A549 (cell line): ENCODE measurements at regions not wholly inside any gene's neighbourhood (a gene's known extent, or its start where the extent isn't known, plus 50 kb on each side); places are given as distances from the start of the nearest gene placed in this dataset.

Experiments used
- ATAC-seq, 2 experiments: fragments of 200-7000 bp in 1 of 2; fragments of >200 bp in 1 of 2; cut with Nextera tagmentation in 1 of 2; cut with Tn5 transposase in 1 of 2; 3 replicates each; pipeline versions ENCODE4 v1.8.0 to v1.9.1; 2018 to 2020; ENCODE audit warnings: mild to moderate bottlenecking in 1 of 2, moderate library complexity in 1 of 2
- CTCF ChIA-PET: fragments of 300-600 bp; sonication (Branson Sonifier 250); formaldehyde crosslinking; extraction: SDS; loops from one replicate; lab custom pipeline; 2021; ENCODE audit warnings: antibody characterized with exemption, inconsistent platforms; lab: Yijun Ruan, JAX
- POLR2A ChIA-PET: fragments of 350-600 bp; formaldehyde crosslinking; extraction: SDS; loops from one replicate; lab custom pipeline; 2021; ENCODE audit warnings: antibody characterized with exemption, inconsistent platforms; lab: Yijun Ruan, JAX
- DNase-seq, 2 experiments: peaks; one replicate each; pipeline versions ENCODE4 v3.0.0 to v3.0.0-alpha.2; 2011 to 2016; ENCODE audit warnings: low read depth in 1 of 2, low spot score in 1 of 2
- FAIRE-seq: peaks from 2 replicates; lab custom pipeline; 2011; peaks lifted over from hg19 to GRCh38; lab: Jason Lieb, UNC
- H3K27ac ChIP-seq, 2 experiments: fragments of >200 bp; sonication (Bioruptor Twin); formaldehyde crosslinking; 3 replicates each; pipeline ENCODE4 v1.5.1; 2016 to 2017
- H3K4me1 ChIP-seq: fragments of >200 bp; sonication (Bioruptor Twin); formaldehyde crosslinking; 3 replicates; pipeline ENCODE4 v1.6.1; 2016
- H3K4me2 ChIP-seq: fragments of >200 bp; sonication (Bioruptor Twin); formaldehyde crosslinking; 3 replicates; pipeline ENCODE4 v1.6.1; 2016
- H3K4me3 ChIP-seq: fragments of >200 bp; sonication (Bioruptor Twin); formaldehyde crosslinking; 3 replicates; pipeline ENCODE4 v1.5.1; 2016
- H3K9me3 ChIP-seq: fragments of >200 bp; sonication (Bioruptor Twin); formaldehyde crosslinking; 3 replicates; pipeline ENCODE4 v1.6.1; 2016
- CEBPB ChIP-seq, 2 experiments: fragments of >200 bp in 1 of 2; sonication (Bioruptor Twin) in 1 of 2; formaldehyde crosslinking in 1 of 2; IDR thresholded peaks; 2 replicates each; pipeline ENCODE4 v1.6.1; 2012 to 2016
- CHD4 ChIP-seq: fragments of 200-600 bp; sonication (generic); IDR thresholded peaks from 2 replicates; pipeline ENCODE4 v1.6.1; 2016; ENCODE audit warnings: antibody characterized with exemption, mild to moderate bottlenecking, borderline replicate concordance
- EP300 ChIP-seq, 2 experiments: fragments of >200 bp; sonication (Bioruptor Twin); formaldehyde crosslinking; IDR thresholded peaks; 2 replicates in 1 of 2; 3 replicates in 1 of 2; pipeline ENCODE4 v1.6.1; 2016 to 2017
- ESRRA ChIP-seq: fragments of 150-350 bp; IDR thresholded peaks from 2 replicates; pipeline ENCODE4 v1.6.1; 2014; ENCODE audit warnings: mild to moderate bottlenecking, low read length, borderline replicate concordance
- FOSB ChIP-seq: fragments of 250-450 bp; sonication (Bioruptor Pico); IDR thresholded peaks from 2 replicates; pipeline ENCODE4 v1.5.0; 2020; ENCODE audit warnings: mild to moderate bottlenecking, moderate library complexity
- HOXA7 ChIP-seq: fragments of 250-450 bp; sonication (Bioruptor Pico); IDR thresholded peaks from 2 replicates; pipeline ENCODE4 v1.5.0; 2020; ENCODE audit warnings: mild to moderate bottlenecking, moderate library complexity
- HOXB13 ChIP-seq: fragments of 250-450 bp; sonication (Bioruptor Pico); IDR thresholded peaks from 2 replicates; pipeline ENCODE4 v1.5.0; 2020; ENCODE audit warnings: low read depth, mild to moderate bottlenecking, moderate library complexity
- HOXB5 ChIP-seq: fragments of 250-450 bp; sonication (Bioruptor Pico); IDR thresholded peaks from 2 replicates; pipeline ENCODE4 v1.5.0; 2020; ENCODE audit warnings: mild to moderate bottlenecking, moderate library complexity
- JUN ChIP-seq, 2 experiments: fragments of >200 bp; sonication (Bioruptor Twin); formaldehyde crosslinking; IDR thresholded peaks; 2 replicates in 1 of 2; 3 replicates in 1 of 2; pipeline ENCODE4 v1.6.1; 2016 to 2017
- KDM1A ChIP-seq: fragments of 200-600 bp; sonication (generic); IDR thresholded peaks from 2 replicates; pipeline ENCODE4 v1.6.1; 2016; ENCODE audit warnings: low read depth, mild to moderate bottlenecking
- MAFK ChIP-seq: fragments of 450-650 bp; IDR thresholded peaks from 2 replicates; pipeline ENCODE4 v1.6.1; 2014; ENCODE audit not compliant: partially characterized antibody
- NFE2L2 ChIP-seq: fragments of 150-350 bp; conservative IDR thresholded peaks from 2 replicates; pipeline ENCODE4 v1.6.1; 2014; ENCODE audit warnings: low read length
- PHF8 ChIP-seq: fragments of 200-600 bp; sonication (generic); IDR thresholded peaks from 2 replicates; pipeline ENCODE4 v1.6.1; 2016; ENCODE audit warnings: low read depth, mild to moderate bottlenecking, antibody characterized with exemption, moderate library complexity, borderline replicate concordance
- POLR2A ChIP-seq: IDR thresholded peaks from 2 replicates; pipeline ENCODE4 v1.6.1; 2012; ENCODE audit warnings: mild to moderate bottlenecking, low read length
- RAD21 ChIP-seq, 2 experiments: fragments of >200 bp in 1 of 2; sonication (Bioruptor Twin) in 1 of 2; formaldehyde crosslinking in 1 of 2; IDR thresholded peaks in 1 of 2; conservative IDR thresholded peaks in 1 of 2; 2 replicates in 1 of 2; 3 replicates in 1 of 2; pipeline ENCODE4 v1.6.1; 2012 to 2018; ENCODE audit warnings: inconsistent platforms in 1 of 2
- SMC3 ChIP-seq: fragments of >200 bp; sonication (Bioruptor Twin); formaldehyde crosslinking; IDR thresholded peaks from 3 replicates; pipeline ENCODE4 v1.6.1; 2018; ENCODE audit warnings: inconsistent platforms
- SREBF2 ChIP-seq: fragments of 450-650 bp; IDR thresholded peaks from 2 replicates; pipeline ENCODE4 v1.6.1; 2014; ENCODE audit warnings: mild to moderate bottlenecking, moderate library complexity
- TFCP2L1 ChIP-seq: fragments of 250-450 bp; sonication (Bioruptor Pico); IDR thresholded peaks from 2 replicates; pipeline ENCODE4 v1.5.0; 2021; ENCODE audit warnings: mild to moderate bottlenecking
- TP53 ChIP-seq: fragments of 250-450 bp; sonication (Bioruptor Pico); IDR thresholded peaks from 2 replicates; pipeline ENCODE4 v1.5.0; 2021; ENCODE audit warnings: mild to moderate bottlenecking, moderate library complexity
- ZC3H11A ChIP-seq: fragments of 450-650 bp; IDR thresholded peaks from 2 replicates; pipeline ENCODE4 v1.6.1; 2014; ENCODE audit warnings: antibody characterized with exemption, mild to moderate bottlenecking
- ZSCAN20 ChIP-seq: fragments of 250-450 bp; sonication (Bioruptor Pico); IDR thresholded peaks from 2 replicates; pipeline ENCODE4 v1.8.0; 2022; ENCODE audit warnings: mild to moderate bottlenecking, moderate library complexity
- WGBS: methylation state at CpG from one replicate; pipeline ENCODE4 v1.1.6; 2017; ENCODE audit errors: missing lambda C conversion rate; 5-methylcytosine and 5-hydroxymethylcytosine counted together
- TF ChIP-seq, protein P1 (sequence below): IDR thresholded peaks from 2 replicates; pipeline ENCODE4 v1.6.1; 2012
- TF ChIP-seq, protein P2 (sequence below): fragments of 250-450 bp; sonication (Bioruptor Pico); IDR thresholded peaks from 2 replicates; pipeline ENCODE4 v1.5.0; 2020; ENCODE audit warnings: low read depth, mild to moderate bottlenecking, moderate library complexity
- TF ChIP-seq, protein P3 (sequence below): IDR thresholded peaks from 2 replicates; pipeline ENCODE4 v1.6.1; 2012; ENCODE audit warnings: low read depth, borderline replicate concordance
- TF ChIP-seq, protein P4 (sequence below): fragments of 150-350 bp; IDR thresholded peaks from 2 replicates; pipeline ENCODE4 v1.6.1; 2014; ENCODE audit warnings: low read depth, mild to moderate bottlenecking, low read length
- TF ChIP-seq, protein P5 (sequence below): fragments of >200 bp; sonication (Bioruptor Twin); formaldehyde crosslinking; IDR thresholded peaks from 3 replicates; pipeline ENCODE4 v1.5.1; 2016
- TF ChIP-seq, protein P6 (sequence below): fragments of 250-450 bp; sonication (Bioruptor Pico); IDR thresholded peaks from 2 replicates; pipeline ENCODE4 v1.5.0; 2021; ENCODE audit warnings: mild to moderate bottlenecking, moderate library complexity, borderline replicate concordance

DNA sequence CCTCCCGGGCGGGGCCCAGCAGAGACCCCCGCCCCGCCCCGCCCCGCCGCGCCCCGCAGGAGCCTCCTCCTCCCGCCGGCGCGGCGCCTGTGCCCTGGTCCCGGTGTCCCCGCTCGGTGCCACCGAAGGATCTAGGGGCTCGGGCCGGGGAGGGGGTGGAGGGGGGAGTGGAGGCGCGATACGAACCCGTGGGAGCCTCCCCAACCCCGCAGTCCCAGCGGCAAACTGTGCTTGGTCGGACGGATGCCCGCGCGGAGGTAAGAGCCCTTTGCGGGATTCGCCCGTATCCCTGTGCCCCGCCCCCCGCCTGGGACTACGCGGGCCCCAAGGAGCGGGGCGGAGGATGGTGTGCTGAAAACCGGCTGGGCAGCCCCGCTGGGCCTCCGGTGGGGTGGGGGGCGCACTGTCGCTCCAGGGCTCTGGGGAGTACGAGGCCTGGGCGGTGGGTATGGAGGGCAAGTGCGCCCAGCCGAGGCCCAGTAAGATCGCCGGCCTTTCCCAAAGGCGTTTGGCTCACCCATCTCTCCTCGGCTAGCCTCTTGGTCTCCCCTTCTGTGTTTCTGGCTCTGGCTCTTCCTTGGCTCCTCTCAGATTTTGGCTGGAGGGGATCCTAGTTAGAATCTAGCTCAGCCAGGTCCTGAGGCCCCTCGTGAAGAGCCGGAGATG, 65.6 kb upstream of the POLG start:
- ChIA-PET POLR2A (no interaction called here), CTCF (interaction anchor here (0.7 to 9.4 kb wide), 20 partner anchors 10 to 148 kb away, joined by 3 to 223 read pairs (median 6); no protein-coding TSS in a partner anchor)
- ATAC-seq (peak; percentile 48 to 71), FAIRE-seq (no peak), DNase-seq (peak; percentile 30 to 58)
- Histone ChIP-seq H3K4me3 (peak overlapping the region; percentile 79), H3K4me1 (peaks cover 24% of the 10 kb centered on the region), H3K4me2 (peak overlapping the region; percentile 88), H3K9me3 (no peaks in the 10 kb centered on the region), H3K27ac (peak overlapping the region; percentile 86 to 87)
- WGBS: 33% methylated on average over 20 of the region's 55 CpGs
- TF ChIP-seq JUN (IDR thresholded peaks at IDR 0.05): peak in 1 of 2 experiments; percentile 12; a peak in 1 of 5 replicates
- no peak for TF ChIP-seq ZC3H11A
- no peak for TF ChIP-seq EP300 (IDR thresholded peaks at IDR 0.05)
- no peak for TF ChIP-seq PHF8
- no peak for TF ChIP-seq ZSCAN20

DNA sequence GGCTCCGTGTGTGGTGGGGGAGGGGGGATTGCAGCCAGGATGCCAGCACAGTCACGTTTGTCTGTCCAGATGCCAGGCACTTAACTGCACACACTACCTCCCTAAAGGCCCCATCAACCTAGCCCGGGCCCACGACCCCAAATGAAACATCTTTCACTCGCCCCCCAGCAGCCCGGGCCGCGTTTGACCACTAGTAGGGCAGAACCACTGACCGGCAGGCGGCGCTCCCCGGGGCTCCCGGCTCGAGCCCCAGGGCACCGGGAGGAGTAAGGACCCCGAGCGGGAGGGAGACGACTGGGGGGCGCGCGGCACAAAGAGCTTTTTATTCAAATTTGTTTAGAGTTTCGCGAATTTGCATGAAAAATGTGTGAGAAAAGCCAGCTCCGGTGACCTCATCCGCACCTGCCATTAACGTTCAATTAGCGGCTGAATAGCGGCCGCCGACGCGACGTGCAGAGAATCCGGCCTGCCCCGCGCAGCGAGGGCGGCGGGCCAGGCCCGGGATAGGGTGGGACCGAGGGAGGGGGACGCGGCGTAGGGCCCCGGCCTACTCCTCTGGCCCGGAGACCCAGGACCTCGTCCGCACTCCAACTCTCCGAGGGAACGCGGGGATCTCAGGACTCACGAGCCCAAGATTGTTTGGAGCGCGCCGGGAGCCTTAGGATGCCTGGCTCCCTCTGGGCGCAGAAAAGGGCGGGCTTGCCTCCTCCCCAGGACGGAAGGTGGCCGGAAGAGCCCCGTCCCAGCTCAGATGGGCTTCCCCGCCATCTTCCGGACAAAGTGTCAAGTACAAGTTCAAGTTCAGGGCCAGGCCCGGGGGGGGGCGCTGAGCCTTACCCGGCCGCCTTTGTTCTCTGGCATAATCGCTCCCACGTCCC, 64.9 kb upstream of the POLG start:
- ATAC-seq (peak; percentile 79 to 87), FAIRE-seq (no peak), DNase-seq (peak; percentile 84 to 90)
- Histone ChIP-seq H3K27ac (peak overlapping the region; percentile 86 to 87), H3K4me3 (peak overlapping the region; percentile 79), H3K4me1 (peaks cover 24% of the 10 kb centered on the region), H3K4me2 (peak overlapping the region; percentile 88), H3K9me3 (no peaks in the 10 kb centered on the region)
- CTCF ChIA-PET: interaction anchor here (0.7 to 9.4 kb wide), 25 partner anchors 8 to 164 kb away, joined by 3 to 223 read pairs (median 5); no protein-coding TSS in a partner anchor
- POLR2A ChIA-PET: interaction anchor here (0.9 kb wide), 1 partner anchor 40 kb away, joined by 6 read pairs; no protein-coding TSS in a partner anchor
- 43% methylated on average over 59 of the region's 68 CpGs for WGBS
- TF ChIP-seq RAD21 (conservative IDR thresholded peaks at IDR 0.05 in 1 of 2, IDR thresholded peaks at IDR 0.05 in 1 of 2): peak; percentile 31 to 37; a peak in 2 of 5 replicates
- no peak for TF ChIP-seq EP300 (IDR thresholded peaks at IDR 0.05)
- TF ChIP-seq, protein P1, sequence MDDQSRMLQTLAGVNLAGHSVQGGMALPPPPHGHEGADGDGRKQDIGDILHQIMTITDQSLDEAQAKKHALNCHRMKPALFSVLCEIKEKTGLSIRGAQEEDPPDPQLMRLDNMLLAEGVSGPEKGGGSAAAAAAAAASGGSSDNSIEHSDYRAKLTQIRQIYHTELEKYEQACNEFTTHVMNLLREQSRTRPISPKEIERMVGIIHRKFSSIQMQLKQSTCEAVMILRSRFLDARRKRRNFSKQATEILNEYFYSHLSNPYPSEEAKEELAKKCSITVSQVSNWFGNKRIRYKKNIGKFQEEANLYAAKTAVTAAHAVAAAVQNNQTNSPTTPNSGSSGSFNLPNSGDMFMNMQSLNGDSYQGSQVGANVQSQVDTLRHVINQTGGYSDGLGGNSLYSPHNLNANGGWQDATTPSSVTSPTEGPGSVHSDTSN: 0 out of 2 replicates have a peak, but pooled peaks have one; percentile 21
- TF ChIP-seq SREBF2: no peak
- TF ChIP-seq, protein P2, sequence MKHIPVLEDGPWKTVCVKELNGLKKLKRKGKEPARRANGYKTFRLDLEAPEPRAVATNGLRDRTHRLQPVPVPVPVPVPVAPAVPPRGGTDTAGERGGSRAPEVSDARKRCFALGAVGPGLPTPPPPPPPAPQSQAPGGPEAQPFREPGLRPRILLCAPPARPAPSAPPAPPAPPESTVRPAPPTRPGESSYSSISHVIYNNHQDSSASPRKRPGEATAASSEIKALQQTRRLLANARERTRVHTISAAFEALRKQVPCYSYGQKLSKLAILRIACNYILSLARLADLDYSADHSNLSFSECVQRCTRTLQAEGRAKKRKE: no peak
- no peak for TF ChIP-seq HOXB5 (CRISPR knock-in tag)
- TF ChIP-seq, protein P3, sequence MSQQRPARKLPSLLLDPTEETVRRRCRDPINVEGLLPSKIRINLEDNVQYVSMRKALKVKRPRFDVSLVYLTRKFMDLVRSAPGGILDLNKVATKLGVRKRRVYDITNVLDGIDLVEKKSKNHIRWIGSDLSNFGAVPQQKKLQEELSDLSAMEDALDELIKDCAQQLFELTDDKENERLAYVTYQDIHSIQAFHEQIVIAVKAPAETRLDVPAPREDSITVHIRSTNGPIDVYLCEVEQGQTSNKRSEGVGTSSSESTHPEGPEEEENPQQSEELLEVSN: no peak; the same call in 1 of the 2 replicates
- TF ChIP-seq POLR2A: peak; percentile 41; the same call in 1 of the 2 replicates
- peak; percentile 34; the same call in 2 of the 3 replicates for TF ChIP-seq SMC3
- no peak for TF ChIP-seq HOXB13
- TF ChIP-seq HOXA7 (CRISPR knock-in tag): no peak
- peak in 1 of 2 experiments; percentile 55; a peak in 2 of 5 replicates for TF ChIP-seq JUN (IDR thresholded peaks at IDR 0.05)
- no peak for TF ChIP-seq CEBPB (IDR thresholded peaks at IDR 0.05)
- no peak for TF ChIP-seq TP53 (CRISPR knock-in tag)
- TF ChIP-seq KDM1A: no peak
- TF ChIP-seq, protein P4, sequence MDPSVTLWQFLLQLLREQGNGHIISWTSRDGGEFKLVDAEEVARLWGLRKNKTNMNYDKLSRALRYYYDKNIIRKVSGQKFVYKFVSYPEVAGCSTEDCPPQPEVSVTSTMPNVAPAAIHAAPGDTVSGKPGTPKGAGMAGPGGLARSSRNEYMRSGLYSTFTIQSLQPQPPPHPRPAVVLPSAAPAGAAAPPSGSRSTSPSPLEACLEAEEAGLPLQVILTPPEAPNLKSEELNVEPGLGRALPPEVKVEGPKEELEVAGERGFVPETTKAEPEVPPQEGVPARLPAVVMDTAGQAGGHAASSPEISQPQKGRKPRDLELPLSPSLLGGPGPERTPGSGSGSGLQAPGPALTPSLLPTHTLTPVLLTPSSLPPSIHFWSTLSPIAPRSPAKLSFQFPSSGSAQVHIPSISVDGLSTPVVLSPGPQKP: no peak
- TF ChIP-seq FOSB (CRISPR knock-in tag): no peak
- TF ChIP-seq CHD4: no peak
- TF ChIP-seq MAFK: no peak
- TF ChIP-seq, protein P5, sequence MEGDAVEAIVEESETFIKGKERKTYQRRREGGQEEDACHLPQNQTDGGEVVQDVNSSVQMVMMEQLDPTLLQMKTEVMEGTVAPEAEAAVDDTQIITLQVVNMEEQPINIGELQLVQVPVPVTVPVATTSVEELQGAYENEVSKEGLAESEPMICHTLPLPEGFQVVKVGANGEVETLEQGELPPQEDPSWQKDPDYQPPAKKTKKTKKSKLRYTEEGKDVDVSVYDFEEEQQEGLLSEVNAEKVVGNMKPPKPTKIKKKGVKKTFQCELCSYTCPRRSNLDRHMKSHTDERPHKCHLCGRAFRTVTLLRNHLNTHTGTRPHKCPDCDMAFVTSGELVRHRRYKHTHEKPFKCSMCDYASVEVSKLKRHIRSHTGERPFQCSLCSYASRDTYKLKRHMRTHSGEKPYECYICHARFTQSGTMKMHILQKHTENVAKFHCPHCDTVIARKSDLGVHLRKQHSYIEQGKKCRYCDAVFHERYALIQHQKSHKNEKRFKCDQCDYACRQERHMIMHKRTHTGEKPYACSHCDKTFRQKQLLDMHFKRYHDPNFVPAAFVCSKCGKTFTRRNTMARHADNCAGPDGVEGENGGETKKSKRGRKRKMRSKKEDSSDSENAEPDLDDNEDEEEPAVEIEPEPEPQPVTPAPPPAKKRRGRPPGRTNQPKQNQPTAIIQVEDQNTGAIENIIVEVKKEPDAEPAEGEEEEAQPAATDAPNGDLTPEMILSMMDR: peak; percentile 62
- no peak for TF ChIP-seq TFCP2L1 (CRISPR knock-in tag)
- no peak for TF ChIP-seq NFE2L2
- TF ChIP-seq, protein P6, sequence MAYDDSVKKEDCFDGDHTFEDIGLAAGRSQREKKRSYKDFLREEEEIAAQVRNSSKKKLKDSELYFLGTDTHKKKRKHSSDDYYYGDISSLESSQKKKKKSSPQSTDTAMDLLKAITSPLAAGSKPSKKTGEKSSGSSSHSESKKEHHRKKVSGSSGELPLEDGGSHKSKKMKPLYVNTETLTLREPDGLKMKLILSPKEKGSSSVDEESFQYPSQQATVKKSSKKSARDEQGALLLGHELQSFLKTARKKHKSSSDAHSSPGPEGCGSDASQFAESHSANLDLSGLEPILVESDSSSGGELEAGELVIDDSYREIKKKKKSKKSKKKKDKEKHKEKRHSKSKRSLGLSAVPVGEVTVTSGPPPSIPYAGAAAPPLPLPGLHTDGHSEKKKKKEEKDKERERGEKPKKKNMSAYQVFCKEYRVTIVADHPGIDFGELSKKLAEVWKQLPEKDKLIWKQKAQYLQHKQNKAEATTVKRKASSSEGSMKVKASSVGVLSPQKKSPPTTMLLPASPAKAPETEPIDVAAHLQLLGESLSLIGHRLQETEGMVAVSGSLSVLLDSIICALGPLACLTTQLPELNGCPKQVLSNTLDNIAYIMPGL (CRISPR knock-in tag): no peak
- TF ChIP-seq ESRRA: no peak
